Calu3 (cell line): ENCODE measurements at regions not wholly inside any gene's neighbourhood (a gene's known extent, or its start where the extent isn't known, plus 50 kb on each side); places are given as distances from the start of the nearest gene placed in this dataset.

ENCODE experiments used
- BruUV-seq: library from RNA; stranded (reverse); fragments of 400-500 nt; replicated peaks from 2 replicates; lab custom pipeline; 2021; lab: Mats Ljungman, UMichigan
- CTCF ChIA-PET: fragments of 300-600 bp; sonication (Branson Sonifier 250); formaldehyde crosslinking; loops from one replicate; lab custom pipeline; 2022; ENCODE audit warnings: antibody characterized with exemption; lab: Charles Lee
- DNase-seq: peaks from one replicate; pipeline ENCODE4 v3.0.0; 2022
- H3K27ac Mint-ChIP-seq: one replicate; pipeline ENCODE4 v1.8.0; 2022; ENCODE audit warnings: mixed read lengths; ENCODE audit not compliant: unreplicated experiment
- H3K27me3 Mint-ChIP-seq: one replicate; pipeline ENCODE4 v1.8.0; 2022; ENCODE audit warnings: mixed read lengths; ENCODE audit not compliant: unreplicated experiment
- H3K36me3 Mint-ChIP-seq: one replicate; pipeline ENCODE4 v1.8.0; 2022; ENCODE audit warnings: mild to moderate bottlenecking, moderate library complexity, mixed read lengths; ENCODE audit not compliant: insufficient read depth, unreplicated experiment
- H3K4me1 Mint-ChIP-seq: one replicate; pipeline ENCODE4 v1.8.0; 2022; ENCODE audit warnings: mild to moderate bottlenecking, low read depth, mixed read lengths; ENCODE audit not compliant: unreplicated experiment
- H3K4me3 Mint-ChIP-seq: one replicate; pipeline ENCODE4 v1.8.0; 2022; ENCODE audit warnings: mild to moderate bottlenecking, low read depth, moderate library complexity, mixed read lengths; ENCODE audit not compliant: unreplicated experiment
- H3K9me3 Mint-ChIP-seq: one replicate; pipeline ENCODE4 v1.8.0; 2022; ENCODE audit warnings: low read depth, mixed read lengths; ENCODE audit not compliant: unreplicated experiment
- intact Hi-C: fragments of 100-400 bp; cut with micrococcal nuclease; formaldehyde crosslinking; loops from one replicate; pipeline ENCODE4 v1.10.0; 2022; ENCODE audit not compliant: unreplicated experiment
- TF ChIP-seq, protein P1 (sequence below): fragments of 200-600 bp; IDR thresholded peaks from one replicate; pipeline ENCODE4 v1.8.0; 2022; ENCODE audit warnings: antibody characterized with exemption; ENCODE audit not compliant: unreplicated experiment

DNA sequence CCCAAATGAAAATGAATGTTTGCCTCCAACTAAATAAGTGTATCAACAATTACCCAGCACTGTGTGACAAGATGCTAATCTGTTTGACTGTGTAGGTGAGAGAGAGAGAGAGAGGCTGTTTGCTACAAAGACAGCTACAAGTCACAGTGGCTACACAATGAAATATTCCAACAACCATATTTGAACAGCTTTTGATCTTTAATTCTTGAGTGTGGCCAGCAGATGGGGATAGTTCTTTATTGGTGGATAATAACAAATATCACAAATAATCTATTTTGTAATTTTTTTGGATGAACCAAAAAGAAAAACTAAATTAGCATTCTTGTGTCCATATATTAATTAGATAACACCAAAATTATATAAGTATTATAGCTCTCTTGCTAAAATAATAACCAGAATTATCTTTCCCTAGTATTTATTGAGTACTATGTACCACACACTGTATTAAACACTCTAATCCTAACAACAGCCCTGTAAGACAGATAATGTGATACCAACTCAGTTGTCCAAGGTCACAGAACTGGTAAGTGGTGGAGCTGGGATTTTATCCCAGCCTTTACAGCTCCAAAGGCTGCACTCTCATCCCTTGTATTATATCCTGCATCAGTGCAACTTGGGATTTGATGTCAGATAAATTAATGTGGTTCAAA is 61.9 kb upstream of the C3orf80 start:
- Mint-ChIP-seq H3K4me3 (no peak overlapping the region), H3K27me3 (no peaks in the 10 kb centered on the region), H3K36me3 (no peaks in the 10 kb centered on the region), H3K4me1 (peaks cover 8% of the 10 kb centered on the region), H3K9me3 (no peaks in the 10 kb centered on the region), H3K27ac (no peak overlapping the region)
- TF ChIP-seq, protein P1, sequence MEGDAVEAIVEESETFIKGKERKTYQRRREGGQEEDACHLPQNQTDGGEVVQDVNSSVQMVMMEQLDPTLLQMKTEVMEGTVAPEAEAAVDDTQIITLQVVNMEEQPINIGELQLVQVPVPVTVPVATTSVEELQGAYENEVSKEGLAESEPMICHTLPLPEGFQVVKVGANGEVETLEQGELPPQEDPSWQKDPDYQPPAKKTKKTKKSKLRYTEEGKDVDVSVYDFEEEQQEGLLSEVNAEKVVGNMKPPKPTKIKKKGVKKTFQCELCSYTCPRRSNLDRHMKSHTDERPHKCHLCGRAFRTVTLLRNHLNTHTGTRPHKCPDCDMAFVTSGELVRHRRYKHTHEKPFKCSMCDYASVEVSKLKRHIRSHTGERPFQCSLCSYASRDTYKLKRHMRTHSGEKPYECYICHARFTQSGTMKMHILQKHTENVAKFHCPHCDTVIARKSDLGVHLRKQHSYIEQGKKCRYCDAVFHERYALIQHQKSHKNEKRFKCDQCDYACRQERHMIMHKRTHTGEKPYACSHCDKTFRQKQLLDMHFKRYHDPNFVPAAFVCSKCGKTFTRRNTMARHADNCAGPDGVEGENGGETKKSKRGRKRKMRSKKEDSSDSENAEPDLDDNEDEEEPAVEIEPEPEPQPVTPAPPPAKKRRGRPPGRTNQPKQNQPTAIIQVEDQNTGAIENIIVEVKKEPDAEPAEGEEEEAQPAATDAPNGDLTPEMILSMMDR, result no peak
- intact Hi-C loops, result loop anchor here (1.0 to 5.0 kb wide), 5 partner anchors 64 to 323 kb away; partner anchors contain the start of gene C3orf80
- CTCF ChIA-PET, result interaction anchor here (0.7 to 1.9 kb wide), 24 partner anchors 8 to 322 kb away, joined by 3 to 21 read pairs (median 4); partner anchors contain the start of genes C3orf80 and IL12A
- no TSS peak for BruUV-seq
- peak; percentile 27 for DNase-seq

DNA sequence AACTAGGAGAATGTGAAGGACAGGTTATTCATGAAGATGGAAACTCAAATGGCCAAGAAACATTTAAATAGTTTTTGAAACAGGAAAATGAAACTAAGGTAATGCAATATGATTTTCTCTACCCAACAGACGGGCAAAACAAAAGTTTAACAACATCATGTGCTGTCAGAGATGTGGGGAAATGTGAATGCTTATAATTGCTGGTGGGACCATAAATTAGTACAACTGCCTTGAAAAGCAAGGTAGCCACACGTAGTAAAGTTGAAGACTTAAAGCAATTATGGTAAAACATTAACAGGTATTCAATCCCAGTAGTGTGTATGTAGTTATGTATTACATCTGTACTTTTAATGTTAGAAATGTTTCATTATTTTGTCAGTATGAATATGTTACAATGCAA is 57.0 kb upstream of the C3orf80 start:
- Mint-ChIP-seq H3K4me1 (peaks cover 11% of the 10 kb centered on the region), H3K9me3 (no peaks in the 10 kb centered on the region), H3K27ac (no peak overlapping the region), H3K36me3 (no peaks in the 10 kb centered on the region), H3K4me3 (no peak overlapping the region), H3K27me3 (no peaks in the 10 kb centered on the region)
- TF ChIP-seq, protein P1, result no peak
- BruUV-seq, result no TSS peak
- intact Hi-C loops, result no loop called here
- DNase-seq, result no peak
- CTCF ChIA-PET, result no interaction called here

- CTCF ChIA-PET, result interaction anchor here (0.6 kb wide), 1 partner anchor 242 kb away, joined by 3 read pairs; no protein-coding TSS in a partner anchor
- no peak for DNase-seq
- BruUV-seq, result no TSS peak
- Mint-ChIP-seq H3K36me3 (no peaks in the 10 kb centered on the region), H3K4me1 (peaks cover 11% of the 10 kb centered on the region), H3K27ac (no peak overlapping the region), H3K27me3 (no peaks in the 10 kb centered on the region), H3K4me3 (no peak overlapping the region), H3K9me3 (no peaks in the 10 kb centered on the region)
- TF ChIP-seq, protein P1, result no peak
- intact Hi-C loops, result no loop called here
These were observed 55.9 kb upstream of the C3orf80 start for GRCh38 chr3:160169139-160169976.

DNA sequence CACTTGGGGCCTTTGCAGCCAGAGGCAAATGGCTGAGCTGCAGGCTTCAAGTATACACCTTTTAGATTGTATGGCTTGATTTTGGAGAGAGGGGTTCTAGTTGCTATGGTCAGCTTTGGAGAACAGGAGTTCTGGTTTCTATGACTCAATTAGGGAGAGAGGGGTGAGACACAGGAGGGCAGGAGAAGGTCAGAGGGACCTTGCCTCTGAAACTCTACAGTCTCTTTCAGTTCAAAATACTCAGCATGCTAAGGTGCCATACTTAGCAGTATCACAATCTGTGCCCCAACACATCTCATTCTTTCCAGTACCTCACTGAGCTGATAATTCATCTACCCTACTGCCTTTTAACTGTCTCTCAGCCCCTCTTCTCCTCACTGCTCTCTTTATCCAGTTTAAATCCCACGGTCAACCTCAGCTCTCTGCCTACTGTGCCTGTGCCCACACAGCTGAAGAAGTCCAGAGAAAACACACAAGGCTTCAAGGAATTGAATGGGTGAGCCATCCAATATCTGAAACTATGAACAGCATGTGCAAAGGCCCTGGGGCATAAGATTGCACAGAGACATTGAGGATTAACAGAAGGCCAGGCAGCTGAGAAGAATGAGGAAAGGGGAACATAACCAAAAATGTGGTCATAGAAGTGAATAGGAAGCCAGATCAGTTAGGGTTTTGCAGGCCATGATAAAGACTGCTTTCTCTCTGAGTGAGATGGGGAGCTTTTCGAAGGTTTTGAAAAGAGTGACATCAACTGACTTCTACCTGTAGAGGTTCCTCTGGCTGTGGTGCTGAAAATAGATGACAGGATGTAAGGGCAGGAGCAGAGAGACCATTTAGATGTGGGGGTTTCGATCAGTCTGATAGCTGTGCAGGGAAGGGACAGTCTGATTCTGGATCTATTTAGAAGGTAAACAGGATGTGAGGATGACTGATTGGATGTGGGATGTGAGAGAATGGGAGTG is 54.5 kb upstream of the C3orf80 start:
- Mint-ChIP-seq H3K27ac (no peak overlapping the region), H3K27me3 (no peaks in the 10 kb centered on the region), H3K4me3 (no peak overlapping the region), H3K9me3 (no peaks in the 10 kb centered on the region), H3K36me3 (no peaks in the 10 kb centered on the region), H3K4me1 (peaks cover 11% of the 10 kb centered on the region)
- no peak for DNase-seq
- CTCF ChIA-PET, result interaction anchor here (0.6 to 1.4 kb wide), 2 partner anchors 8 to 175 kb away, joined by 5 to 7 read pairs; no protein-coding TSS in a partner anchor
- no TSS peak for BruUV-seq
- TF ChIP-seq, protein P1, result no peak
- intact Hi-C loops, result no loop called here
